RWPE2 (cell line): ENCODE measurements at regions not wholly inside any gene's neighbourhood (a gene's known extent, or its start where the extent isn't known, plus 50 kb on each side); places are given as distances from the start of the nearest gene placed in this dataset.

Source experiments
- ATAC-seq: fragments of 200-7000 bp; cut with Tn5 transposase; 3 replicates; pipeline ENCODE4 v1.9.1; 2021; ENCODE audit warnings: low read depth
- DNase-seq: peaks from one replicate; pipeline ENCODE4 v3.0.0-alpha.2; 2020; ENCODE audit warnings: low spot score
- H3K27ac ChIP-seq: fragments of 450-650 bp; 2 replicates; pipeline ENCODE4 v1.5.1; 2017; ENCODE audit warnings: mild to moderate bottlenecking; ENCODE audit not compliant: poor library complexity, severe bottlenecking
- H3K27me3 ChIP-seq: fragments of 250-450 bp; sonication (Bioruptor Pico); 2 replicates; pipeline ENCODE4 v1.5.1; 2021; ENCODE audit warnings: mild to moderate bottlenecking, moderate library complexity; ENCODE audit not compliant: insufficient read depth, poor library complexity, severe bottlenecking
- H3K36me3 ChIP-seq: fragments of 250-450 bp; sonication (Bioruptor Pico); 2 replicates; pipeline ENCODE4 v1.5.1; 2020; ENCODE audit warnings: low read depth, mild to moderate bottlenecking, moderate library complexity
- H3K4me1 ChIP-seq: fragments of 250-450 bp; sonication (Bioruptor Pico); 2 replicates; pipeline ENCODE4 v1.5.1; 2021; ENCODE audit warnings: mild to moderate bottlenecking, moderate library complexity; ENCODE audit not compliant: insufficient read depth, poor library complexity, severe bottlenecking
- H3K4me3 ChIP-seq: fragments of 250-450 bp; sonication (Bioruptor Pico); 2 replicates; pipeline ENCODE4 v1.5.1; 2021; ENCODE audit warnings: mild to moderate bottlenecking, moderate library complexity; ENCODE audit not compliant: severe bottlenecking
- H3K9me3 ChIP-seq: fragments of 250-450 bp; sonication (Bioruptor Pico); 2 replicates; pipeline ENCODE4 v1.5.1; 2021; ENCODE audit warnings: mild to moderate bottlenecking, moderate library complexity; ENCODE audit not compliant: severe bottlenecking
- CTCF ChIP-seq: fragments of 450-650 bp; IDR thresholded peaks from one replicate; pipeline ENCODE4 v1.5.1; 2017; ENCODE audit warnings: mild to moderate bottlenecking, moderate library complexity; ENCODE audit not compliant: poor library complexity, severe bottlenecking

- no peak for DNase-seq
- Histone ChIP-seq H3K27ac (no peak overlapping the region), H3K9me3 (no peaks in the 10 kb centered on the region), H3K36me3 (no peaks in the 10 kb centered on the region), H3K27me3 (no peaks in the 10 kb centered on the region), H3K4me3 (no peak overlapping the region), H3K4me1 (no peaks in the 10 kb centered on the region)
- no peak for ATAC-seq
- TF ChIP-seq CTCF: no peak
Observed at GRCh38 chr12:18794000-18794399, 56.1 kb downstream of the CAPZA3 start.

GRCh38 chr12:18797604-18798003 lies 59.7 kb downstream of the CAPZA3 start:
- DNase-seq (no peak), ATAC-seq (no peak)
- Histone ChIP-seq H3K27ac (no peak overlapping the region), H3K27me3 (no peaks in the 10 kb centered on the region), H3K4me1 (no peaks in the 10 kb centered on the region), H3K9me3 (no peaks in the 10 kb centered on the region), H3K4me3 (no peak overlapping the region), H3K36me3 (no peaks in the 10 kb centered on the region)
- no peak for TF ChIP-seq CTCF

- ATAC-seq (no peak), DNase-seq (no peak)
- no peak overlapping the region for H3K4me3 ChIP-seq
- no peak overlapping the region for H3K27ac ChIP-seq
- no peaks in the 10 kb centered on the region for H3K4me1 ChIP-seq
- no peaks in the 10 kb centered on the region for H3K9me3 ChIP-seq
- no peak for TF ChIP-seq CTCF
- H3K36me3 ChIP-seq: no peaks in the 10 kb centered on the region
- H3K27me3 ChIP-seq: no peaks in the 10 kb centered on the region
Observed at GRCh38 chr12:18798535-18799361, 60.8 kb downstream of the CAPZA3 start.

GRCh38 chr12:18799561-18799960 lies 61.6 kb downstream of the CAPZA3 start:
- H3K4me3 ChIP-seq: no peak overlapping the region
- no peak overlapping the region for H3K27ac ChIP-seq
- ATAC-seq: no peak
- no peak for TF ChIP-seq CTCF
- DNase-seq: no peak
- no peaks in the 10 kb centered on the region for H3K4me1 ChIP-seq
- no peaks in the 10 kb centered on the region for H3K36me3 ChIP-seq
- H3K9me3 ChIP-seq: no peaks in the 10 kb centered on the region
- no peaks in the 10 kb centered on the region for H3K27me3 ChIP-seq

GRCh38 chr12:18805516-18806248 lies 67.8 kb downstream of the CAPZA3 start:
- Histone ChIP-seq H3K4me1 (no peaks in the 10 kb centered on the region), H3K36me3 (no peaks in the 10 kb centered on the region), H3K27me3 (no peaks in the 10 kb centered on the region), H3K4me3 (no peak overlapping the region), H3K27ac (no peak overlapping the region), H3K9me3 (no peaks in the 10 kb centered on the region)
- no peak for ATAC-seq
- TF ChIP-seq CTCF: no peak
- DNase-seq: no peak
